SHP77 (cell line): ENCODE measurements at regions not wholly inside any gene's neighbourhood (a gene's known extent, or its start where the extent isn't known, plus 50 kb on each side); places are given as distances from the start of the nearest gene placed in this dataset.

Experiments used
- DNase-seq, 2 experiments: peaks; one replicate each; lab custom pipeline; 2025; lab: John Stamatoyannopoulos, UW

DNA sequence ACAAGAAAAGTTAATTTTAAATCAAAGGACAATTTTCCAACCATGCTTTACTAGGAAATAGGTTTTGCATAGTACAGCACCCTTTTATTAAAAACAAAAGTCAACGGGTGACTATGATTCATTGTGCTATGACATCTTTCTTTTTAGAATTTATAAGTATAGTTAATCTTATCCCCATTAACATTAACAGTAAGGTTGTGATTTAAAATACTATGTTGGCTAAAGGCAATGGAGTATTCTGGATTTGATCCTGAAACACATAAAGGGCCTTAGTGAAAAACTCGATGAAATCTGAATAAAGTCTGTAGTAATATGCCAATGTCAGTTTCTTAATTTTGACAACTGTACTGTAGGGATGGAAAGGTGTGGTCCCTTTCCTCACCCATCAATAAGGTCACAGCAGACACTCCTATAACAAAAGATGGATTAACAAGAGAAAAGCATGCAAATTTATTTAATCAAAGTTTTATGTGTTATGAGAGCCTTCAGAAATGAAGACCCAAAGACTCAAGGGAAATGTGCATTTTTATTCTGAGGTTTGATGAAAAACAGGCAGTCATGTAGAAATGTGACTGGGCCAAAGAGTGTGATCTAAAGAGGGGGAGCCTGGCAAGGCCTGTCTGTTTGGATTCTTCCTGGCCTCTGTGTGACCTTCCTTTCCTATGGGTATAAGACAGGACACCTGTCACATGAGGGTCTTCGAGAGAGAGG, 731.4 kb downstream of the TSN start:
- DNase-seq = no peak

DNA sequence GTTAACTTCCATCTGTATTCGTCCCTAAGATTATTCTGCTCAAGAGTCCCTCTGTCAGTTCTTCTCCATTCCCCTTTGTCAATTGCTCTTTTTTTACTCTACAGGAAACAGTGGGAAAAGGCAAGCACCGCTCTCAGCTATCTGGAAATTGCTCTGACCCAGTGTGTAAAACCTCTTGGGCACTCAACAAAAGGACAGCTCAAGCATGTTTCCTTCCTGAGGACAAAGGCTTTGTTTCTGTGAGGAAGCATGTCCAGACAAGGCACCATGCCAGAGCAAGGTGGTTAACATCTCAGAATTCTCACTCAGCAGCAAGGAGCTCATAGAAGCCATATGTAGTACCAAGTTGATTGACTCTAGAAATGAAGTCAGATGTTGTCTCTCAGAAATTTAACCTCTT, 735.6 kb downstream of the TSN start:
- DNase-seq = no peak

DNA sequence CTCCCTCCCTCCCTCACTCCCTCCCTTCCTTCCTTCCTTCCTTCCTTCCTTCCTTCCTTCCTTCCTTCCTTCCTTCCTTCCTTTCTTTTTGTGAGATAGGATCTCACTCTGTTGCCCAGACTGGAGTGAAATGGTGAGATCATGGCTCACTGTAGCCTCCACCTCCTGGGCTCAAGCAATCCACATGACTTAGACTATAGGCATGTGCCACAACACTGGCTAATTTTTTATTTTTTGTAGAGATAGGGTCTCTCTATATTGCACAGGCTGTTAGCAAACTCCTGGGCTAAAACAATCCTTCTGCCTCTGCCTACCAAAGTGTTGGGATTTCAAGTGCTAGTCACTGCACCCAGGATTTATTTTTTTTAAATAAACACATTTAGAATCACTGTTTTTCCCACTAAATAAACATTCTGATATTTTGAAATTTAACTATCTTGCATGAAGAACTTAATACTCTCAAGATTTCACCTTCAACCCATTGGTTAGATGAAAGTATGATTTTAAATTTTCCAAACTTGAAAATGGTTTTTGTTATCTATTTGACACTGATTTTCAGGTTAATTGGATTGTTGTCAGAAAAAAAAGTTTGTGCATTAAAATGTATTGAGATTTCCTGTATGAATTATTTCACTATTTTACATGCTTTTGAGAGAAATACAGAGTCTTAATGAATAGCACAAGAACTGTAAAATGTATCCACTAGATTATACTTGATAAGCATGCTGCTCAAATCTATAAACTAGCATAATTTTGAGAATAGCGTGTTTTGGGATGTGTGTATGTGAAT, 745.1 kb downstream of the TSN start:
- DNase-seq = no peak

DNA sequence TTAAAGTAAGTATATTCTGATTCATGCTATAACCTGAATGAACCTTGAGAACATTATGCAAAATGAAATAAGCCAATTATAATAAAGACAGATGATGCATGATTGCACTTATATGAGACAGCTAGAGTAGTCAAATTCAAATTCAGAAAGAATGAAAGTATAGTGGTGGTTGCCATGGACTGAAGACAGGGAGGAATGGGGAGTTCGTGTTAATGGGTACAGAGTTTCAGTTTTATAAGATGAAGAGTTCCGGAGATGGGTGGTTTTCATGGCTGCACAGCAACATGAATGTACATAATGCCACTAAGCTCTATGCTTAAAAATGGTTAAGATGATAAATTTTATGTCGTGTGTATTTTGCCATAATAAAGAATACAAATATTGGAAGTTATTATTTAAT, 751.2 kb downstream of the TSN start:
- no peak for DNase-seq

- DNase-seq = no peak
These were observed 751.8 kb downstream of the TSN start for GRCh38 chr2:122507261-122507660.

DNA sequence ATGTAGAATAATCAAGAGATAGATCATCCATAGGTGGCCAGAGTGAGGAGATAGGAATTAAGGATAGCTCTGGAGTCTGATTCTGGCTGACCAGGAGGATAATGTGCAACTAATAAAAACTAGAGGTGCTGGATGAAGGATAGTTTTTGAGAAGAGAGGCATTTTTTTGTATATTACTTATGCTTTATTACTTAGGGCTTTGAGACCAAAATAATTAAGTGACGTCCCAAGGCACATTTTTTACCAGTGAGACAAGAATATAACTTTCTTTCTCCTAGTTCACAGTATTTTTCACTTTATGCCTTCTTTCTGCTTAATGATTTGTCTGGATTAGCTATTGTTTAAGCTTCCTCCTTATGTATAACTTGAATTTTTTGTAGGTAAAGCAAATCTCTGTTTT, 756.6 kb downstream of the TSN start:
- DNase-seq = no peak

DNA sequence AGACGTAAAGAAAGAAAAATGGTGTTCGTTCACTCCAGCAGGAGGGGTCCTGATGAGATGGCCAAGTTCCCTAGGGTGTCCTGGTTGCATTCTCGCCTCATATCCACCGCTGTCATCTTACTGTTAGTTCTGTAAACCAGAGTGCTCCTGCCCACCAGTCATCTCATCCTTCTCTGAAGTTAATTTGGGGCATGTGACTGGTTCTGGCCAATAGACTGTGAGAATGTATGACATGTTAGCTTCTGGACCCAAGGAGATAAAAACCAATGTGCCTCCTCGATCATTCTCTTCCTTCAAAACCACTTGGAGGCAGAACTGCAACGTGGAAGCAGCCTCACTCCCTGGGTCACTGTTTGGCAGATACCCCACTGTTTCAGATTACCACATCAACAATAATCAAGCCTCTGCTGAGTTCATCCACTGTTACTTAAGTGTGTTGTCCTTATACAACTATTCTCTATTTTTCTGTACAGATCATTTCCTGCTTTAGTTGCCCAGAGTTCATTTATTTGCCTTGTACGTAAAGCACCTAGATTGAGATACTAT, 759.1 kb downstream of the TSN start:
- no peak for DNase-seq

DNA sequence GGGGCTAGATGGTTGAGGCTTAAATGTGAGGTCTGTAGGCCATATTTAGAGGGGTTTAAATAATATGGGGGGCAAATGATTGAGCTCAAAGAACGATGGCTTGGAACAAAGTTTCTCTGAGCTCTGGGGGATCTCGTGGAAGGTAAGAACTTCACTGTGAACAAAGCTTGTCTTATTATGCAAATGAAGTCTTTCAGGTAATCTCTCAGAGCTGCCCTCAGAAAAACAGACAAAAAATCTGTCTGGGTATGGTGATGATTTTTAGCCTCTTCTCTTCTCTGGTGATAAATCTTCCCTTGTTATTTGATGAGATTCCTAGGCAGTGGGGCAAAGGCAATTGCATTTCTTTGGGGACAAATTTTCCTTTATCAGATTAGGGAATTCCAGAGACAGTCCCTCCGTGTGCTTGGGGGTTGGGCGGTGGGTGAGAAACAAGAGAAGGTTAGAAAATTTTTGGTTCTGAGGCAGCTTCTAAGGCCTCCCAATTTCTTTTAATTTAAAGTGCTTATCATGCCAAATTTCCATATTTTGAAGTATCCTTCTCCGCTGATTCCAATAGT, 760.4 kb downstream of the TSN start:
- DNase-seq = no peak

GRCh38 chr2:122516775-122517174, 761.3 kb downstream of the TSN start:
- DNase-seq = no peak

GRCh38 chr2:122519366-122519765, 763.9 kb downstream of the TSN start:
- peak in 1 of 2 experiments; percentile 3 for DNase-seq

DNA sequence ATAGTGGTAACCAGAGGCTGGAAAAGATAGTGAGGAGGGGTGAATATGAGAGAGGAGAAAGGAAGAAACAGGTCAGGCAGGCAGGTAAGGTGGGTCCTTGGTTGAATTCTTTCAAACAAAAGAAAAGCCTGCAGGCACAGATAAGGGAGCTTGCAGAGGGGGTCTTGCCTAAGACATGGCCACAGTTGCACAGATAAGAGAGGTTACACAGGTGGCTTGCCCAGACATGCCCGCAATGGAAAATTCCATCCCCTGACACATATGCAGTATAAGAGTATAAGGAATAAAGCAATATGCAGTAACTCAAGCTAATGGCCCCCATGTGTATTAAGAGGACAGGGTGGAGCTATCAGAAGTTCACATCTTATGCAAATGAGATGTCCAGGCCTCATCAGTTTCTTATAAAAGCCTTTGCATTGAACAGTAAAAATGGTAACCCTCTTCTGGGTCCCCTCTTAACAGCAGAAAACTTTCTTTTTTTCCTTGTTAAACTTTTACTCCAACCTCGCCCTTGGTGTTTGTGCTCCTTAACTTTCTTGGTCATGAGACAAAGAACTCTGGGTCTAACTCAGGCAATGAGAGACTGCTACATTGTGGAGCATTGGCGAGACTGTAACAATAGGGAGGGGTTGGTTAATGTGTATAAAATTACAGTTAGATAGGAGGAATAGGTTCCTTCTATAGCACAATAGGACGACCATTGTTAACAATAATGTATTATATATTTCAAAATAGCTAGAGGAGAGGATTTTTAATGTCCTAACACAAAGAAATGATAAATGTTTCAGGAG, 764.6 kb downstream of the TSN start:
- no peak for DNase-seq

DNA sequence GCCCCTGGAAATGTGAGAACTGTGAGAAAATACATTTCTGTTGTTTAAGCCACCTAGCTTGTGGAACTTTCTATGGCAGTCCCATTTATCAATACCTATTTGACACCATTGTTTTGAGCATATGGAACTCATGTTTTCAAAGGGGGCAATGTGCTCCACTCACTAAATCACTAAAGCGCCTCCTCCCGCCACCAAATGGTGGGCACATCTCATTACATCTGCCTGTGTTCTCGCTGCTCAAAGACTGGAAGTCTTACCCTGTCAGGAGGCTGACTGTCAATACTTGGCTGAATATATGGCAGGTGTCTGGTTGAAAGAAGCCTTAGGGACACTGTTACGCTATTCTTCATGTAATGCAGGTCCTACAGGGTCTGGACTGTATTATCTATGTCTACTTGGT, 767.7 kb downstream of the TSN start:
- no peak for DNase-seq

DNA sequence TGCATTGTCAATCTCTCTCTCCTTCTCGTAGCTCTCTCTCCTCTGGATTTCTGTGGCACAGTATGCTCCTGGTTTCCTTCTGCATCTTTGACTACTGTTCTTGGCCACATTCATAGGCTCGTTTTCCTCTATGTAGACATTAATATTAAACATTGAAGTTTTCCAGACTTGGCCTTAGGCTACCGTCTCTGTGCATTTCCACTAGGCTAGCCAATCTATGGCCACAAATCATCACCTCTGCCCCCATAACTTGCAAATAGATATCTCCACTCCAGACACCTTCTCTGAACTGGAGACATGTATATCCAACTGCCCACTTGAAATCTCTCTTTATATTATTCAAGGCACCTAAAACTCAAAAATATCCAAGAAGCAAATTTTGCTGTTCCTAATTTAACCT, 768.5 kb downstream of the TSN start:
- no peak for DNase-seq

- no peak for DNase-seq
These were observed 769.9 kb downstream of the TSN start for GRCh38 chr2:122525336-122525735.

DNA sequence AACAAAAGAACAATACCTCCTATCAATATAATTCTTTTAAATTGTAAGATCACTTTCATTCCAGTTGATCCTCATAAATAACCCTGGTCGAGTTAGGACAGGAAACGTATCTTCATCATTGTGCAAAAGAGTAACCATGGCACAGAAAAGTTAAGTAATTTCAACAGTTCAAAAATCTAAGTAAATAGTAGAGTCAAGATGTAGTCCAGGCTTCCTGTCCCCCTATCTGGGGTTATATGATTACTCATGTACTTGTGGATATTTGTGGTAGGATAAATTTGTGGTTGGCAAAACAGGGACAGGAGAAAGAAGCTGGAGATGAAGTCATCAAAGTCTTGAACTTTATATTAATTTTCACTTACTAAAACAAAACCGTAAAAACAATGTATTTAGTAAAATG, 772.6 kb downstream of the TSN start:
- DNase-seq = no peak

GRCh38 chr2:122528958-122529705, 773.7 kb downstream of the TSN start:
- no peak for DNase-seq

GRCh38 chr2:122530814-122531213, 775.4 kb downstream of the TSN start:
- no peak for DNase-seq

GRCh38 chr2:122531290-122532071, 776.0 kb downstream of the TSN start:
- DNase-seq = no peak

GRCh38 chr2:122532072-122532344, 776.6 kb downstream of the TSN start:
- no peak for DNase-seq

DNA sequence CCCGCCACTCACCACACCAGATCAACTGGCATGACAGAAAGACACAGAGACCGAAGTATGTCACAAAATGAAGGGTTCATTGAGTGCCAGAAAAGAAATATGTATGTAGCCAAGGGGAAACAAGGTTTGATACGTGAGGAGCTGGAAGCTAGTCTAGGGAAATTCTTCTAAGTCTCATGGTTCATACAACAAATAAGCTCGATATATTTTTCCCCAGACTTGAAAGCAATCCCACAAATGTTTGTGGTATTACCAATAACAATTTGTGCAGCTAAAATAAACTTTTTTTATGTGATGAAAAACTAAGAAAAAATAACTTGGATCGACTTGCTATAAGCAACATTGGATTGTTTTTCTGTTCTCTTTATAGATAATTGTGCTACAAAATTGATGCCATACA, 777.0 kb downstream of the TSN start:
- no peak for DNase-seq

DNA sequence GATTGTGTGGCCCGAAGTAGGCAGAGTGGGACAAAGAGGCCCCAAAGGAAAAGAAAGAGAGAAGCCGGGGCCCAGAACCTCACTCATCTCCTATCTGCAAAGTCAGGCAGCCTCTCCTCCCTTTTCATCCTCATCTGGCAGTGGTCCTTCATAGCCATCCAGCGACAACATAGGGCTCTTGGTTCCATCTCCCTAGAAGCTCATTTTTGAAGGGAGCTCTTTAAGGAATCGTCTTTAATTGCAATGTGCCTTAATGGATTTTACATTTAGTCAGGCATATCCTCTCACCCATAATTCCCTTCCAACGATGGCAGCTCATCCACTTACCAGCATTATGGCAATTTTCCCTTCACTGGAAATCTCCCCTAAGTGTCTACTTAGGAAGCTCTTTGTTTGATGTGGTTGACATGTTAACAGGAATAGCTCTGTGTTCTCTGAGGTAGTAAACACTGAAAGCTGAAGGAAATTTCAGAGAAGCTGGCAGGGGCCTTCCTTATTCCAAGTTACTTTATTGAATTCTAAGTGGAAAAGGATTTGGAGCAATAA, 780.6 kb downstream of the TSN start:
- no peak for DNase-seq
